HT1080 (cell line): ENCODE measurements at regions not wholly inside any gene's neighbourhood (a gene's known extent, or its start where the extent isn't known, plus 50 kb on each side); places are given as distances from the start of the nearest gene placed in this dataset.
"Not testable (repeated sequence)": the region's sequence is repeated elsewhere in the genome, so short reads cannot be mapped to it uniquely, and the experiment has no call there.

Experiments
- DNase-seq: peaks from one replicate; pipeline ENCODE4 v3.0.0-alpha.2; 2015; ENCODE audit warnings: low read depth

DNA sequence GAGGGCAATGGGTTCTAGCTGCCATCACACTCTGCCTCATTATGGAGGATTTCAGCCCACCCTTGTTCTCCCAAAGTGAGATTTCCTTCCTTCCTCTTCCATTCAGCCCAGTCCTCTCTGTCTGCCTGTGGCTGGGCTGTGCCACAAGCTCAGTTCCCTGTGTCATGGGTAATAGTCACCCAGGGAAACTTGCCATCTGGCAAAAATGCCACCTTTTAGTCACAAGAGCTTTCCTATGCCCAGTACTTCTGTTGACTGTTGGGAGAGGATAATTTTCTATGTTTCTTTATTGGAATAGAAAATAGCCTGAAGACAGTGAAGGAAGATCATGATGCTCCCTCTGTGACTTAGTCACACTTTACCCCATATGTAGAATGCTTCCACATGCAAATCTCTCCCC is 71.4 kb downstream of the TLR4 start:
- no peak for DNase-seq

DNA sequence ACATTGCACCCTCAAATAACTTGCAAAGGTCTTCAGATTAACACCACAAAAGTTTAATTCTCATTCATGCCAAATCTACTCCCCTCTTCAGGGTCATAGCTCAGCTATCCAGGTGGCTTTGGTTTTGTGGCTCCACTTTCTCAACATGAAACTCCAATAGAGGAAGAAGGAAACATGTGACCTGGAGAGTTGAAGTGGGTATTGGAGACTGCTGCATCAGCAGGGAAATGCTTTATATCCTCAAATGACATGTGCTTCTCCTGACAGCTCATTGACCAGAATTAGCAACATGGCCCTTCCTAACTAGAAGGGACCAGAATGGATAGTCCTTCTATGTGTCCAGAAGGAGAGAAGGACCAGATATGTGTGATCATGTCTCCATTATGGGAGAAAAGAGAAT is 73.6 kb downstream of the TLR4 start:
- DNase-seq, result no peak

DNA sequence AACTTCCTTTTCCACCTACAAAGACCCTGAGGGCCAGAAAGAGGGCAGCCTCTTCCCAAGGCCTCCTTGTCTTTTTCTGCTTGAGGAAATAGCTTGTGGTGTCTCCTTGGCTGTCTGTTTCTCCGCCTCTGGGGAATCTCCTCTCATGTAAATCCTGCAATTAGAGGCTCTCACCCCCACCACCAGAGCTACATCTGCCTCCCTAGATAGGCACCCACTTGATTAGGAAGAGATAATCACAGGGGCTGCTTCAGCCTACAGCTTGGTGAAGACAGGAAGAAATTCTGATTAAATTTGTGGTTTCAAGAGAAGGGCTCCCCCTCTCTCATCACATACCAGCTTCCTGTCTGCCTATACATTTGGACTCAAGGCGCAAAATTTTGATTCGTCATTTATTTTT is 75.6 kb downstream of the TLR4 start:
- no peak for DNase-seq

DNA sequence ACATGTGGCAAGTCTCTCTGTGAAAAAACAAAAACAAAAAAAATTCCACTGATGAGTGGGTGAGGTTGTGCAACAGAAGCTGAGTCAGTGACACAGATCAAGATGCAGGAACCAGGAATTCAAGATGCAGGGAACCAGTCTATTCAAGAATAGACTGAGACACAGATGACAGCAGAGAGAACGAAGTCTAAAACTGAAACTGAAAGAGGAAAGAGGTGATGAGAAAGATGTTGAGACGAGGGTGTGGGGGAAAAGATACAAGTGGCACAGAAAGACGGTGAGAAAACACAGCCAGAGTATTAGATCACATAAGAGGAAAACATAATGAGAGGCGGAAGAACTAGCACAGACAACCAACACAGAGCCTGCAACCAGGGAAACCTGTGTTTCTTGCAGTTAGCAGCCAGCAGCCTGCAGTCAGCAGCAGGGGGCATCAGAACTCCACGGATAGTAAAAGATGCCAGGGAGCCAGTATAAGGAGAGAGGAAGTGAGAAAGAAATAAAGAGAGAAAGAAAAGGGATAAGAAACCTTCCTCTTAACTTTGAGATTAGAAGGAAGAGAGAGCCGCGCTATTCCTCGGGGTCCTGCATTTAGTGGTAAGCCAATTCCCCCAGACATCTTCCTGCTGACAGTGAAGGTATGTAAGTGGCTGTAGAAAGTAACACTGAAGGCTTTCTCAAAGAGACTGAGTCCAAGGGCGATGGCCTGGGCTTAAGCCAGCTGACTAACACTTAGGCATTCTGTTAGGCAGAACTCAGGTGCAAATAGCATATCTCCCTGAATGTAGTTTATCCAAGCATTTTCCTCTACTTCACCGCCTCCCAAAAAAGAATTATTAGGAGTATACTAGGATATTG is 79.0 kb downstream of the TLR4 start:
- DNase-seq, result peak; percentile 81

GRCh38 chr9:117783828-117784227 is 79.6 kb downstream of the TLR4 start:
- DNase-seq, result no peak

DNA sequence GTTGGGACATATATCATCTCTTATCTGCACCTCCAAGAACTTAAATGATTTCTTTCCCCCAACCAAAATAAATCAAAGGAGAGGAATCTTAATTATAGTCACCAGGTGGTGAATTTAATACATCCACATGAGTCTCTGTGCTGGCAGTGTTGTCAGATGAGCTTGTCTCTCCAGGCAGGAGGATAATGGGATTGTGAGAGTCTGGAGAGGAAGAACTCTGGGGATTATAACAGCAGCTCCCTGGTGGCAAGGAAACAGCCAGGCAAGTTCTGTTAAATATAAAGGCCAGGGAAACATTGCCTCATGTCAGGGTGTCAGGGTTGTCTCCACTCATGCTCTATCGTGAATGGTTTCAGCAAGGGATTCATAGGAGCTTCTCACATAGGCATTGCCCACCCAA is 80.8 kb downstream of the TLR4 start:
- DNase-seq, result no peak

DNA sequence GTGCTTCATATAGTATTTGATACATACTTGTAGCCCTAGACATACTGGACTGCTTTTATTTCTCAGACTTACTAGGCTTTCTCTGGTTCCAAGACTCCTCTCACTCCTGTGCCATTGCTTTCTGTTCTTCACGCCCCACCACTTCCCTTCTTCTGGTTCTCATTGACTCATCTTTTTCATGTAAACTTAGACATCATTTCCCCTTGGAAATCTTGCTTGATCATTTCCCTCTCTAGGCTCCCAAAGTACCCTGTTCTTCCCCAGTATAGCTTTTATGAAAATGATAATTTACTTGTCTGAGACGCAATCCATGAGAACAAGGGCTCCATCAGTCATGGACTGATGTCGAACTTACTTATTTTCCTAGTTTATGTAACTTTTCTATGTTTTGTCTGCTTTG is 83.5 kb downstream of the TLR4 start:
- DNase-seq, result peak; percentile 47

DNA sequence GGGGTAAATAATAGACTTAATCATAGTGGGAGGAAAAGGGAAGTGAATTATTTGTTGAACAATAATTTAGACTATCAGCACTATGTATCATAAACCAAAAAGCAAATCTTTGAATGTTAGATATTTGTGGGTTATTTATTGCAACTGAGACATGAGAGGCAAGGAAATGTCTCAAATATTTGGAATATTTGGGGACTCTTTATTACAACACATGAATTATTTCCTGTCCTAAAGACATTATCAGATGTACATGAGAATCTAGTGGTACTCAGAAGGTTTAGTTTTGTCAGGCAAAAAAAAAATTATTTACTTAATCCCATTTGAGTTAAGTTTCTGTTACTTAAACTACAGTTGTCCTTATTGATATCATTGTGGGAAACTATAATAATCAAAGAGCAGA is 91.1 kb downstream of the TLR4 start:
- no peak for DNase-seq

- DNase-seq, result no peak
These were observed 92.5 kb downstream of the TLR4 start for GRCh38 chr9:117796681-117797080.

DNA sequence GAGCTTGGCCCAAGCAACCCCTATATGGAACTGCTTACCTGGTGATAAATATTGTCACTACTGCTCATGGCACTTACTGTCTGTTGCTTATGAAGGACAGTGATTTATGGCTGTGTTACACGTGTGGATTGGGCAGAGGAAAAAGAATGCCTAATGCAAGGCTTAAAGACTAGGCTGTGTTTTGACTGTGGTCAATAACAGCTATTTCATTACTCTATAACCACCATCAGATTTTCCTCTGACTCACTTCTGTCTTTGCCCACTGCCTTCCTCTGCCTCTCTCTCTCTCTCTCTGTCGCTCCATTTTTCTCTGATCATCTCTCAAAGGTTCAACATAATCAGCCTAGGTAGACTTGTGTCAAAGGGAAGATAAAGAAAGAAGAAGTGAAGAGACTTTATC is 96.2 kb downstream of the TLR4 start:
- DNase-seq, result no peak

- peak; percentile 9 for DNase-seq
These were observed 105.5 kb downstream of the TLR4 start for GRCh38 chr9:117809751-117810150.

DNA sequence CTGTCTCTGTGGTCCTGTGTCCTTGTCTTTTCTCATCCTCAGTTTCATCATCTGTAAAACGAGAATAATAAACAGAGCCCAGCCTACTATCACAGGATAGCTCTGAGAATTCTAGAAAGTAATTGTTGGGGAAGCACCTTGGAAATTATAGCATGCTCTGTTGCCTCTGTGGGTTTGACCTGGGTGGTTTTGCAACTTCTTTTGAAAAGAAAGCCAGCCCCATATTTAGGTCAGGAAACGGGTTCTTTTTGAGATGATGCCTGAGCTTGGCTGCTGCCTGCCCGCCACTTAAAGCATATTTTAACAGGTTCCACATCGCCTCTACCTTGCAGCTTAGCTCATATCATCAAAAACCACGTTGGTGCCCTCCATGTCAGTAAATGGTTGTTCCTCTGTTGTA is 111.1 kb downstream of the TLR4 start:
- DNase-seq, result no peak

DNA sequence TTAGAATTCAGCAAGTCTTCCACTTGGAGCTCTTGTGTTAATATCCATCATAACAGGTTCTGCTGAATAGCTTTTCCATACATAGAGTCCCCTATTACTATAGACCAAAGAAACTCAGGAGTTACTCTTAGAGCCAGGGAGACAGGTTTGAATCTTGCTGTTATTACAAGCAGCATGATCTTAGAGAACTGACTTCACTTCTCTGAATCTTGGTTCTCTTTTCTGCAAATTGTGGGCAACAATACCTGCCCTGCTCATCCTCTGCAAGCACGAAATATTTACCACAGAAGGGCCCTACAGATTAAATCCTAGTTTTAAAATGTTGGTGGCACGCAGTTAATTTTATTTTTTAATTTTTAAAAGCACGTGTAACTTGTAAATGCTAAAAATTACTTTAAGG is 111.7 kb downstream of the TLR4 start:
- DNase-seq, result no peak

- DNase-seq, result no peak
These were observed 117.8 kb downstream of the TLR4 start for GRCh38 chr9:117821954-117822353.

- no peak for DNase-seq
These were observed 119.4 kb downstream of the TLR4 start for GRCh38 chr9:117823576-117823975.

DNA sequence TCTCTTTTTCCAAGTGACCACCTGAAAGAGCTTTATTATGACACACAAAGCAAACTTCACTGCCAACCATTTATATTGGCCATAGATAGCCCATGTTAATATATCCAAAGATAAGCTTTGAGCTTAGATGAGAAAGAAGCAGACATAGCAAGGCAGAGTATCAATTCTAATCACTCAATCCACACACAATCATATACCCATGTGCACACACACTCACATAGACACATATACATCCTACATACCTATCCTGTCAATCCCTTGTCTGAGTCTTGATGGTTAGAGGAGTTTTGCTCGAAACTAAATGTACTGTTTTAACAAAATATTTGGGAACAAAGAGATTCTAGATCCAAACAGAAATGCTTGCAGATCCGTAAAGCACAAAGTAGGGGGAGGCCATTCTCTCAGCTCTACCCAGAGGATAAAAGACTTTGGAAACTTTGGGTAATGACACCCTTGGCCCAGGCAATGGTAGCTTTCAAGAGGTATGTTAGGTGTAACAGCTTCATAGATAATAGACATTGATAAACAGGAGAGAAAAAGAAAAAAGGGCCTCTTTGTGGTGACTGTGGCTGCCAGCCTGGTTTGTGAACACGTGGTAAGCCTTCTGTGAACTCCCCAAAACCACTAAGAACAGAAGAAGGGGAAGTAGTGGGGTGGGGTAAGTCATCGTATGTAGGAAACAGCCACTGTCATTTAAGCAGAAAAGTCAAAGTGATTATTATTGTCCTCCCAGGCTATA is 121.6 kb downstream of the TLR4 start:
- no peak for DNase-seq

DNA sequence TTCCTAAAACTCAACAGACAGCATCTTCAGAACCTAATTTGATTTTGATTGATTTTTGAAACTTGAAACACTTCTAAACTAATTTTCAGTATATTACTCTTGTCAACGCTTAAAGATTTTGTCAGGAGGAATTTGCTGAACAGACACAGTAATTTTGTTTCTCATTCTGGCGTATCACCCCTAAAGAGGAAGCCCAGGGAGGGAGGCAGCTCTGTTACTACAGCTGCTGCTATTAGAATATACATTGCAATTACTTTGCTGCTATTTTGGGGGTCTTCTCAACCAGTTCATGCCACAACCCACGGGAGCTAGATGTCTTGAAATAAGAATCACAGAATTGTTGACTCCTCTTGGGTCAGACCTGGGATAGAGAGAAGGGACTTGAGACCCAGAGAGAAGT is 122.6 kb downstream of the TLR4 start:
- no peak for DNase-seq

GRCh38 chr9:117827456-117827855 is 123.3 kb downstream of the TLR4 start:
- no peak for DNase-seq

DNA sequence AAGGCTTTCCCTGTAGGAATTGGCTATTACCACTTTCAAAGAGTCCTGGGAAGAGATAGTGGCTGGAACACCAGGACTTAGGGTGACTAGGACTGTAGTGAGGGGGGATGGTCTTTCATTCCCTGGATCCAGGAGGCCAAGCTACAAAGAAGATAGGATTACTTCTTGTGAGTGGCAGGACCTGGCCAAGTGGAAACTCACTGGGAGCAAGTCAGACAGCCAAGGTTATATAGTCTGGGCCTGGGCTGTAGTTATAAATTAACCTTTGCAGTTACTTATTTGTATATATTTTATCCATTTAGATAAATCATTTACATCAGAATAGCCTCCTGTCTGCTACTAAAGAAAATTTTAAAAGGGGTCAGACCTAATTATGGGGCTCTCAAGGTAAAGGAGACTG is 124.3 kb downstream of the TLR4 start:
- DNase-seq, result no peak

GRCh38 chr9:117835798-117836197 is 131.6 kb downstream of the TLR4 start:
- no peak for DNase-seq

DNA sequence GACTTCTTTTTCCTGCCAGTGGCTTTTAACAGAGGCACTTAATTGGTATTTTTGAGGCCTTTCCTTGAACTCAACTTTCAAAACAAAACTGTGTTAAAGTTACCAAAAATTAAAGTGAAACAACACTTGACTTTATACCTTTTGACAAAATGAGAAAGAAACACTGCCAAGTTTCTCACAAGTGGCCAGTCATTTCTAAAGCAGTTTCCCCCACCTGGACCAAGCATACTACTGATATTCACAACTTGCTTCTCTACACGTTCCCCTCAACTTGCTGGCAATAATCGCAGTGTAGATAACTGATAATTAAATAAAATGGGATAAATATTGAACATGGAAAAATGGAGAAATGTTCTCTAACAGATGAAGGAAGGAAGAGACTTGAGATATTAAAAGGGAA is 135.7 kb downstream of the TLR4 start:
- DNase-seq, result no peak

DNA sequence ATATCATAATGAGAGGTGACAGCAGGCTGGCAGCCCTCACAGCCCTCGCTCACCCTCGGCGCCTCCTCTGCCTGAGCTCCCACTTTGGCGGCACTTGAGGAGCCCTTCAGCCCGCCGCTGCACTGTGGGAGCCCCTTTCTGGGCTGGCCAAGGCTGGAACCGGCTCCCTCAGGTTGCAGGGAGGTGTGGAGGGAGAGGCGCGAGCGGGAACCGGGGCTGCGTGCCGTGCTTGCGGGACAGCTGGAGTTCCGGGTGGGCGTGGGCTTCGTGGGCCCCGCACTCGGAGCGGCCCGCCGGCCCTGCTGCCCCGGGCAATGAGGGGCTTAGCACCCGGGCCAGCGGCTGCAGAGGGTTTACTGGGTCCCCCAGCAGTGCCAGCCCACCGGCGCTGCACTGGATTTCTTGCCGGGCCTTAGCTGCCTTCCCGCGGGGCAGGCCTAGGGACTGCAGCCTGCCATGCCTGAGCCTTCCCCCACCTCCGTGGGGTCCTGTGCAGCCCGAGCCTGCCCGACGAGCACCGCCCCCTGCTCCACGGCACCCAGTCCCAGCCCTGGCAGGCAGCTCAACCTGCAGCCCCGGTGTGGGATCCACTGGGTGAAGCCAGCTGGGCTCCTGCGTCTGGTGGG is 147.7 kb downstream of the TLR4 start:
- DNase-seq, result not testable (repeated sequence)
